ENCODE measurements at regions not wholly inside any gene's neighbourhood (a gene's known extent, or its start where the extent isn't known, plus 50 kb on each side); places are given as distances from the start of the nearest gene placed in this dataset.
"Not testable (repeated sequence)": the region's sequence is repeated elsewhere in the genome, so short reads cannot be mapped to it uniquely, and the experiment has no call there.

DNA sequence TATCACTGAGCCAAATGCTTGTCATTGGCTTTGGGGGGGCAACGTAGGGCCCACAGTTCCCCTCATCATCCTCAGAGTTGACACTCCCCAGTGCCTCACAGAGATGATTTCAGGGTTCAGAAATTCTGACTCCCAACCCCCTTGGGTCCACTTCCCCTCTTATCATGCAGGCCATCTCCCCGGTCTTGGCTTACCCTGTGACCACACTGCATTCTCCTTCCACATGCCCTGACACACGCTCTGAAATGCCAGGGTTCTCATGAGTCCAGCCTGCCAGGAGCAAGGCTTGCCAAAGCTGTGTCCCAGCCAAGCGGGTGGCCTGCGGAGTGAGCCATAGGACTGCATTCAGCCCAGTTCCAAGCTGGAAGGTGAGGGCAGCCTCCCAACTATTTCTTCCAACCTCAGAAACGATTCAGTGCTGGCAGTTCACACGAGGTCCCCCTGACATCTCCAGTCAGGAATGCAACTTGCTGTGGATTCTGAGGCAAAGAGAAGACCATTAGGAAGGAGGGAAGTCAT lies 101.2 kb downstream of the SMIM20 start:
- DNase-seq (ENCODE audit: low spot score in 2 of 2): peak; percentile 55 to 60
- 42 to 51% methylated on average over 7 of the region's 7 CpGs for WGBS, 2 donors
- Histone ChIP-seq H3K27me3 (no peaks in the 10 kb centered on the region), H3K4me1 (peaks cover 0 to 29% (median 2%) of the 10 kb centered on the region in 4 donors), H3K9me3 (no peaks in the 10 kb centered on the region), H3K27ac (peak overlapping the region in 2 of 4 donors; percentile 46 to 63), H3K36me3 (no peaks in the 10 kb centered on the region), H3K4me3 (no peak overlapping the region)
- TF ChIP-seq EP300 (IDR thresholded peaks at IDR 0.05): peak in 1 of 2 donors; percentile 48
- TF ChIP-seq, protein P1, sequence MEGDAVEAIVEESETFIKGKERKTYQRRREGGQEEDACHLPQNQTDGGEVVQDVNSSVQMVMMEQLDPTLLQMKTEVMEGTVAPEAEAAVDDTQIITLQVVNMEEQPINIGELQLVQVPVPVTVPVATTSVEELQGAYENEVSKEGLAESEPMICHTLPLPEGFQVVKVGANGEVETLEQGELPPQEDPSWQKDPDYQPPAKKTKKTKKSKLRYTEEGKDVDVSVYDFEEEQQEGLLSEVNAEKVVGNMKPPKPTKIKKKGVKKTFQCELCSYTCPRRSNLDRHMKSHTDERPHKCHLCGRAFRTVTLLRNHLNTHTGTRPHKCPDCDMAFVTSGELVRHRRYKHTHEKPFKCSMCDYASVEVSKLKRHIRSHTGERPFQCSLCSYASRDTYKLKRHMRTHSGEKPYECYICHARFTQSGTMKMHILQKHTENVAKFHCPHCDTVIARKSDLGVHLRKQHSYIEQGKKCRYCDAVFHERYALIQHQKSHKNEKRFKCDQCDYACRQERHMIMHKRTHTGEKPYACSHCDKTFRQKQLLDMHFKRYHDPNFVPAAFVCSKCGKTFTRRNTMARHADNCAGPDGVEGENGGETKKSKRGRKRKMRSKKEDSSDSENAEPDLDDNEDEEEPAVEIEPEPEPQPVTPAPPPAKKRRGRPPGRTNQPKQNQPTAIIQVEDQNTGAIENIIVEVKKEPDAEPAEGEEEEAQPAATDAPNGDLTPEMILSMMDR (IDR thresholded peaks at IDR 0.05): no peak

DNA sequence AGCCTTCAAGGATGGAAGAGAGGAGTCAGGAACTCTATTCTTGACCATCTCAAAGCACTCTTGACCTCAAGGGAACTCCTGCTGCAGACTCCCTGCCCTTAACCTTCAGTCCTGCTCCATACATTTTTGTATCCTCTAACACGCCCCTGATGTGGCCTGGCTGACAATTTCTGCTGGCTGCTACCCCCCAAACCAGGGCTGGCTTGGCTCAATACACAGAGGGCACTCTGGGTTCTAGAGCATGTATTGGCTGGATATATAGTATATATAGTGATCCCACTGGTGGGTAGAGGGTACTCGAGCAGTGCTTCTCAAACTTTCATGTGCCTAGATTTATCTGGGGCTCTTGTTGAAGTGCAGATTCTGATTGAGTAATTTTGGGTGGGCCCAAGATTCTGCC lies 101.9 kb downstream of the SMIM20 start:
- no peaks in the 10 kb centered on the region for H3K36me3 ChIP-seq
- H3K9me3 ChIP-seq: no peaks in the 10 kb centered on the region
- H3K27ac ChIP-seq: peak overlapping the region in 2 of 4 donors; percentile 46 to 63
- no peak for DNase-seq (ENCODE audit: low spot score in 2 of 2)
- 81 to 85% methylated on average over 2 of the region's 2 CpGs for WGBS, 2 donors
- peaks cover 0 to 36% (median 5%) of the 10 kb centered on the region in 4 donors for H3K4me1 ChIP-seq
- no peak overlapping the region for H3K4me3 ChIP-seq
- TF ChIP-seq POLR2A (IDR thresholded peaks at IDR 0.05): no peak
- TF ChIP-seq EP300 (IDR thresholded peaks at IDR 0.05): no peak
- TF ChIP-seq, protein P1 (IDR thresholded peaks at IDR 0.05): no peak
- no peaks in the 10 kb centered on the region for H3K27me3 ChIP-seq

DNA sequence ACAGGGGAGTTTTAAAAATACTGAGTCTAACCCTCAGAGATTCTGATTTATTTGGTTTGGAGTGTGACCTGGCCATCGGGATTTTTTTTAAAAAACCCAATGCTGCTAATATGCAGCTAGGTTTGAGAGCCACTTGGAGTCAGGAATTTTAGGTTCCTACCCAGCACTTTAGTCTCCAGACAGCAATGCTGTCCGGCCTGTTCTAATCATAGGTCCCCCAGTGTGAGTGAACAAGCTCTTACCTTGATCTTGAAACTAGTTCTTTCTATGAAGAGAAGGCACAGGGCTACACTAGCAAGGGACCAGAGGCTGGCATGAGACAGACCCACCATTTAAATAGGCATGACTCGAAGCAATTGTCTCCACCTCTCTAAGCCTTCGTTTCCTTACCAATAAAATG lies 103.5 kb downstream of the SMIM20 start:
- 75 to 81% methylated on average over 4 of the region's 4 CpGs for WGBS, 2 donors
- no peak for DNase-seq (ENCODE audit: low spot score in 2 of 2)
- no peaks in the 10 kb centered on the region for H3K27me3 ChIP-seq
- no peak overlapping the region for H3K4me3 ChIP-seq
- peaks cover 0 to 51% (median 15%) of the 10 kb centered on the region in 4 donors for H3K4me1 ChIP-seq
- H3K36me3 ChIP-seq: no peaks in the 10 kb centered on the region
- TF ChIP-seq EP300 (IDR thresholded peaks at IDR 0.05): no peak
- TF ChIP-seq, protein P1 (IDR thresholded peaks at IDR 0.05): no peak
- H3K9me3 ChIP-seq: no peaks in the 10 kb centered on the region
- no peak overlapping the region for H3K27ac ChIP-seq

DNA sequence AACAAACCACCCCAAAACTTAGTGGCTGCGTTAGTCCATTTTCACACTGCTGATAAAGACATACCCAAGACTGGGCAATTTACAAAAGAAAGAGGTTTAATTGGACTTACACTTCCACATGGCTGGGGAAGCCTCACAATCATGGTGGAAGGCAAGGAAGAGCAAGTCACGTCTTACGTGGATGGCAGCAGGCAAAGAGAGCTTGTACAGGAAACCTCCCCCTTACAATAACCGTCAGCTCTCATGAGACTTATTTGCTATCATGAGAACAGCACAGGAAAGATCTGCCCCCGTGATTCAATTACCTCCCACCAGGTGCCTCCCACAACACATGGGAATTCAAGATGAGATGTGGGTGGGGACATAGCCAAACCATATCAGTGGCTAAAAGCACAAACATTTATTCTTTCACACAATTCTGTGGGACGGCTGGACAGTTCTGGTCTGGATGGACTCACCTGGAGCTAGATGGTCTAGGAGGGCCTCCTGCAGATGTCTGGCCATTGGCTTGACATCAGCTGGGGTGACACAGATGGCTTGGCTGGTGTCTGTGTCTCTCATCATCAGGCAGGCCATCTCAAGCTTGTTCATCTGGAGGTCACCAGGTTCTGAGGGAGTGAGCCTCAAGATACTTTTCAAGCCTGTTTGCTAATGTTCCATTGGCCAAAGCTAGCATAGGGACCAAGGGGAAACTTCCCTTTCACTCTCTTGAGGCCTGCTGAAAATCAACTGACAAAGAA lies 104.1 kb downstream of the SMIM20 start:
- not testable (repeated sequence) for H3K9me3 ChIP-seq; H3K4me3 ChIP-seq; H3K27ac ChIP-seq; DNase-seq (ENCODE audit: low spot score in 2 of 2); H3K27me3 ChIP-seq; H3K36me3 ChIP-seq
- WGBS, 2 donors: 68 to 77% methylated on average over 6 of the region's 6 CpGs
- H3K4me1 ChIP-seq: peaks cover 0 to 57% (median 20%) of the 10 kb centered on the region in 4 donors

DNA sequence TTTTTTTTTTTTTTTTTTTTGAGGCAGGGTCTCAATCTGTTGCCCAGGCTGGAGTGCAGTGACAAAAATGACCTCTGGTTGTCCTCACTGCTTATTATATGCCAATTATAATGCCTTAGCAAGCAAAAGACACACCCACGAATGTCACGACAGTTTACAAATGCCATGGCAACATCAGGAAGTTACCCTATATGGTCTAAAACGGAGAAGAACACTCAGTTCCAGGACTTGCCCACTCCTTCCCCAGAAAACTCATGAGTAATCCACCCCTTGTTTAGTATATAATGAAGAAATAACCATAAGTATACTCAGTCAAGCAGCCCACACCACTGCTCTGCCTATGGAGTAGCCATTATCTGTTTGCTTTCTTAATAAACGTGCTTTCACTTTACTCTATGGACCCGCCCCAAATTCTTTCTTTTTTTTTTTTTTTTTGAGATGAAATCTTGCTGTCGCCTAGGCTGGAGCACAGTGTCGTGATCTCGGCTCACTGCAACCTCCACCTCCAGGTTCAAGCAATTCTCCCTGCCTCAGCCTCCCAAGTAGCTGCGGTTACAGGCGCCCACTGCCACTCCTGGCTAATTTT lies 106.2 kb downstream of the SMIM20 start:
- TF ChIP-seq EP300 (IDR thresholded peaks at IDR 0.05) (peak; percentile 17 to 75), POLR2A (IDR thresholded peaks at IDR 0.05) (no peak)
- TF ChIP-seq, protein P1 (IDR thresholded peaks at IDR 0.05): peak in 2 of 5 experiments; percentile 9 to 11
- H3K36me3 ChIP-seq: no peaks in the 10 kb centered on the region
- 50 to 57% methylated on average over 10 of the region's 10 CpGs for WGBS, 2 donors
- H3K27ac ChIP-seq: peak overlapping the region in 2 of 4 donors; percentile 61
- H3K4me3 ChIP-seq: no peak overlapping the region
- H3K9me3 ChIP-seq: no peaks in the 10 kb centered on the region
- no peak for DNase-seq (ENCODE audit: low spot score in 2 of 2)
- peaks cover 0 to 49% (median 20%) of the 10 kb centered on the region in 4 donors for H3K4me1 ChIP-seq
- H3K27me3 ChIP-seq: no peaks in the 10 kb centered on the region

Data from tibial nerve (tissue), 4 donors.